GM19043 (cell line): ENCODE measurements at regions not wholly inside any gene's neighbourhood (a gene's known extent, or its start where the extent isn't known, plus 50 kb on each side); places are given as distances from the start of the nearest gene placed in this dataset.

Source experiments
- ATAC-seq: cut with Tn5 transposase; IDR thresholded peaks from one replicate; pipeline ENCODE4 v1.9.1; 2021; ENCODE audit warnings: low read depth; ENCODE audit not compliant: unreplicated experiment

DNA sequence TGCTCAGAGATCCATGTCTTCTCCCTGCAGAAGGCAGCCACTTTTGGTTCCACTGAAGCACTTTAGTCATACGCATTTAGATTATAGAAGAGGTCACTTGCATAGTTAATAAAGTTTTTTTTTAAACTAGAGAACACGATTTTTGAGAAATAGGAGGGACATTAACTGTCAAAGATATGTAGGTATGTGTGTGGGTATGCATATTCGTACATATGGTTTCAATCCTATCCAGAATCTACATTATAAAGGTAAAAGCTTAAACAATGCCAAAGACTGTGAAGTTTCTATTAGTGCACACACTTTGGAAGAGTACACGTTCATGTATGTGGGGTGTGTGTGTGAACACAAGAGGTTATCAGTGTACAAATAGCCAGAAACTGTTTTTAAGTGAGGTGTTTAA is 103.2 kb downstream of the BTBD3 start:
- no peak for ATAC-seq

GRCh38 chr20:12022126-12022525 is 104.4 kb downstream of the BTBD3 start:
- ATAC-seq = no peak

- no peak for ATAC-seq
These were observed 105.6 kb downstream of the BTBD3 start for GRCh38 chr20:12023194-12023795.

GRCh38 chr20:12028771-12029170 is 111.1 kb downstream of the BTBD3 start:
- no peak for ATAC-seq

DNA sequence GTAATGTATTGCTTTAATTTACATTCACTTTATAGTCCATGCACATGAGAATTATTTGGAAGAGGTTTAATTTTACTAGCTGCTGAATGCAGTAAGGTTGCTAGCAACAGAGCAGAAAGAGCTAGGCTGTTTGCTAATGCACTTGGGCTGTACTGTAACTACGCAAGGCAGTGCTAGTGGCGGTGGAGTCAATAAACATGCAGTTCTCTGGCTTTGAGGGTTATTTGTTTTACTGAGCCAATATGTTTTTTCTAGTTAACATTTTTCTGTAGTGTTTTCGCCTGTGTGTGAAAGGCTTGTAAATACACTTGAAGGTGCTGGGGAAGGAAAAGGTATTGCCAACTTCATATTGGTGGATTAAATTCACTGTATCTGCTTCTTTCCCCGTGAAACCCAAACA is 112.8 kb downstream of the BTBD3 start:
- ATAC-seq = no peak

GRCh38 chr20:12036142-12036541 is 118.4 kb downstream of the BTBD3 start:
- ATAC-seq = no peak

GRCh38 chr20:12037521-12037920 is 119.8 kb downstream of the BTBD3 start:
- ATAC-seq = no peak

DNA sequence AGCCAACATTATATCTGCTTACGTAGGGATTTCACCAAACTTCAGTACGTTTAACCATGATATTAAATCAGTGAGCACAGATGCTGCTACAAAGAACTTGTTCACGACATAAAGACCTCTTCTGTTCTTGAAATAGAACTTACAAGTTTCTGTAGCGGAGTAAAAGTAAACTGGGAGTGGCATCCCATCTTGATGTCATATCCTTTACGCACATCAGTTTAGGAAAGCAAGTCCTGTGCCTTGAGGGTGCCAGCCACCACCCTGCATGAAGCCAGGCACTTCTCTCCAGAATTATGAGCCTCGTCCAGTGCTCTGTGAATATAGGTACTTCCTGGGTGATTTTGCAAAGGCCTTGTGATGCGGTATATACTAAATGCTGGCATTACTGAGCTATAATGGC is 122.6 kb downstream of the BTBD3 start:
- ATAC-seq = no peak

- no peak for ATAC-seq
These were observed 127.3 kb downstream of the BTBD3 start for GRCh38 chr20:12044969-12045368.

- ATAC-seq = no peak
These were observed 130.2 kb downstream of the BTBD3 start for GRCh38 chr20:12047838-12048432.

DNA sequence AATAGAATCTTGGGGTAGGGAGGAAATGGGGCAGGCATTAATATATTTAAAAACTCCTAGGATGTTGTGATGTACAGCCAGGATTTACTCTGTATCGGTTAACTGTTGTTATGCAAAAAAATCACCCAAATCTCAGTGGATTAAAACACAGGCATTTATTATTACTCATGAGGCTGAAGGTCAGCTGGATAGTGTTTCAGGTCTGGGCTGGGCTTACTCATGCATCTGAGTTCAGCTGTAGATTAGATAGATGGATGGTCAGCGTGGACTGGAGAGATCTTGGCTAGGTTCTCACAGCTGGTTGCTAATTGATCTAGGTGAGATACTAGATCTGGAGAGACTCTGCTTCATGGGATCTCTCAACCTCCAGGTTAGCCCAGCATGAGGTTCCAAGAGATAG is 131.4 kb downstream of the BTBD3 start:
- no peak for ATAC-seq

DNA sequence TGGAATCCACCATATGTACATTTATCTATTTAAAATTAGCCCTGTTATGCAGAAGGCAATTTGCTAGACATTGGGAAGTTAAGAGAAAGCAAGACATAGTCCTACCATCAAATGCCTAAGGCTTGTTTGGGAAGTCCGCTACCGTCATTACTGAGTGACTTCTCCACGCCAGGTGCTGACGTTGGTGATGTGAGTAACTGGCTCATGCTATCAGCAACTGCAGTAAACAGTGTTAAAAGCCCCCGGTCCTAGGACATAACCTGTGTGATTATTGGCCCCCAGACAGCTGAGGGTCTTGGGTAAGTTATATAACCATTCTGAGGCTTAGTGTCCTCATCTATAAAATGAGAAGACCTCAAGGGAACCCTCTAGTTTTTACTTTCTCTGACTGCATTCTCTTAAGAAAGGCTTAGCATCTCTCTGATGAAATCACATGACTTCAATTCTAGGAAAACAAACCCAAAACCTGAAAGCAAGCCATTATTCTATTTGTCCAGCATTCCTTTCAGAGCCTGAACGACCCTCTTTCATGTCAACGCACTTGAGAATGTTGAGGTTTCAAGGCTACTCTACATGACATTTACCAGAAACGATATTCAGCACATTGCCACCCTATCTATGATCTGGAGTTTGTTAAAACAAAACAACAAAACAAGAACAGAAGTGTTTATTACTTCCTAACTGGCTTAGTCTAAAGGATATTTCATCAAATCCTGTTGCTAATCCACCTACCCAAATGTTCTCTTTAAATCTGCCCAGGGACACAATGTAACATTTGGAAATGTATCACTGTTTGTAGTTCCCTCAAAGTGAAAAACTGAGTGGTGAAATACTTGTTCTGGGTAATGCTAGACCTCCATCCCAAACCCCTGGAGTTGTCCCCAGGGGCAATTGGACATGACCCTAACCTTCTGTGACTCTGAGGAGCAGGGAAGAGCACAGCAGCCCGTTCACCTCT is 133.8 kb downstream of the BTBD3 start:
- ATAC-seq = no peak

GRCh38 chr20:12053353-12053752 is 135.7 kb downstream of the BTBD3 start:
- ATAC-seq = no peak

DNA sequence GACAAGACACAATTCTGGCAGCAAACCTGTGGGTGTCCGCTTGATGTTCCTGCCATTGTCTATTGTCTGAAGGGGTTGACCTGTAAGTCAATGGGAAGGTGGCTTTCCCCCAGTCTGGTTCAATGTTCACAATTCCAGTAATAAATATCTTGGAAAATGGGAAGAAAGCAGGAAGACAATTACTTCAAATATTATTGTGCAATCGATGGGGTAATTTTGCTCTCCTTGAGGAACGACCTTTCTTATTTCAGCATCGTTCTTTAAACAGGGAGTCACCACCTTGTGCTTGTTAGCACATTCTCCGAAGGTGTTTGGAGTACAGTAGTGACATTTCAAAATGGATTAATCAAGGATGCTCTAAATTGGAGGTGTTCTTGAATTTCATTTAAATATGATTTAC is 136.9 kb downstream of the BTBD3 start:
- no peak for ATAC-seq

DNA sequence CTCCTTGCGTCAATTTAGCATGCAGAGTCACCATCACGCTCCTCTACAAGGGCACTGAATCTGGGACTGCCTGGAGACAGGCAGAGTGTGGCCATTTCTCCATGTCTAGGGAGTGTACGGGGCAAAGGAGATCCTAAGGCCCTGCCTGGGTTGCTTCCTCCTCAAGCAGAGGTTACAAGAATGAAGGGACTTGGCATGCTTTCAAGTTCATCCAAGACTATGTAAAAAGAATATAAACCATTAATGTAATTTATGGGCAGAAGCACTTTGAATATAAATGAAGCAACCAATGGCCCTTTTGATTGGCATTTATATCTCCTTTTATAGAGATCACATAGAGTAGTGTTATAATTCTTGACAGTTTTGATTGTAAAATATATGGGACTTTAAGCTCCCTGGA is 137.5 kb downstream of the BTBD3 start:
- no peak for ATAC-seq

GRCh38 chr20:12056839-12057238 is 139.1 kb downstream of the BTBD3 start:
- no peak for ATAC-seq

DNA sequence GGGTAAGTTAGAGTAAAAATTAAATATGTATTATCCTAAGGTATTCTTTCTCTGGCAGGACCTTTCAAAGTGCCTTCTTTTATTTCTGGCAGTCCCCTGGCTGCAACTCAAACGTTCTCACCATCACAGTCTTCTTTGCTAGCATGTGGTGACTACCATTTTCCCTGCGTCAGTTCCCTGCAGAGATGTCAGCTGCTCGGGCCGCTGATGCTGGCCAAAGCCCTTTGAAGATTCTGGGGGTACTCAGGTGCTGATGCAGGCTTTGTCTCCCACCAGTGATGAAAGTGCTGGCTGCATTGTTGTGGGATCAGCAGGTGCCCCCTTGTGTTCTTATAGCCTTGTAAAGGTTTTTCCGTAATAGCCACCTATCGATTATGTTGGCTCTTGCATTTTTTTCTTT is 140.1 kb downstream of the BTBD3 start:
- ATAC-seq = no peak

DNA sequence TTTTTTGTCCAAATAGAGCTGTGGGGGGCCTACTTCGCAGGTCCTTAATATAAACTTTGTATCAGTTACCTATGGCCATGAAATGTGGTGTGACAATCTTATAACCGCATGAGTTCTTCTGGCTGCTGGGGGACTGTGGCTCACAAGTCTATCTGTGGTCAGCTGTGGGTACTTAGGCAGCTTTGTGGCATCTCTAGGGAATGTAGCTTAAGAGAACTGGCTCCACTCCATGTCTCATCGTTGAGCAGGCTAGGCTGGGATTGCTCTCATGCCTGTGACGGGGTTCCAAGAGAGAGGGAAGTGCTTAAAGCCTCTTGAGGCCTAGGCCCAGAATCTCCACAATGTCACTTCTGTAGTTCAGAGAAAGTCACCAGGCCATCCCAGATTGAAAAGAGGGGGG is 140.5 kb downstream of the BTBD3 start:
- no peak for ATAC-seq

DNA sequence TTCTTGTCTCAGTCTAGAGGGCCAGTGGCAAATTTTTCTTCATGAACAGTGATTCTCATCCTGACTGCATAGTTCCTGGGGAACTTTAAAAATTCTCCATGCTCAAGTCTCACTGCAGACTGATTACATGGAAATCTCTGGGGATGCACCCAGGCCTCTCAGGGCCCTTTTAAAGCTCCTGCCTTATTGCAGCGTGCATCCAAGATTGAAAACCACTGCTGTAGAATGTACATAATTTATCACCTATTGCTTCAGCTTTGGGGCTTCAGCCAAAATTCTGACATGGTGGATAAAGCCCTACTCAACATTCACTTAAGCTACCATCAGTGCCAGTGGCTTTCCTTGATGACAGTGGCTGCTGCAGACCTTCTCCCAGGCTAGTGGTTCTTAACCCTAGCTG is 143.8 kb downstream of the BTBD3 start:
- ATAC-seq = no peak

DNA sequence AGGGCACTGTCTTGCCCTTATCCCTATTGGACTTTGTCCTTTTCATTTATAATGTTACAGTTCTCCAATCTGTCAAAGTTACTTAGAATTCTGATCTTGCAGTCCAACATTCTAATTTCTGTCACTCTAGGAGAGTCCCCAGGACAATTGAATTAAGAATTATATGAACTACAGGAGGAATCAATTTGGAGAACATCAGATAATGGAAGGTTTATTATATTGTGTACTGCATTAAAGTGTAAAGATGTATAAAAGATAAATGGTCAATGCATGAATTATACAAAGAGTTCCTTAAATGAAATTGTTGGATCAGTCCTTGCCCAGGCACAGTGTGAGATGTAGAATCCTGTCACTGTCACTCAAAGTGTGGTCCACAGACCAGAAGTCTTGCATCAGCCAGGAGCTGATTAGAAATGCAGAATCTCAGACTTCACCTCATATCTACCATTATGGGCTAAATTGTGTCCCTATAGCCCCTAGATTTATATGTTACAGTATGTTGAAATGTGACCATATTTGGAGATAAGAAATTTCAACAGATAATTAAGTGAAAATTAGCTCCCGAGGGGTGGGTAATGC is 145.5 kb downstream of the BTBD3 start:
- no peak for ATAC-seq

DNA sequence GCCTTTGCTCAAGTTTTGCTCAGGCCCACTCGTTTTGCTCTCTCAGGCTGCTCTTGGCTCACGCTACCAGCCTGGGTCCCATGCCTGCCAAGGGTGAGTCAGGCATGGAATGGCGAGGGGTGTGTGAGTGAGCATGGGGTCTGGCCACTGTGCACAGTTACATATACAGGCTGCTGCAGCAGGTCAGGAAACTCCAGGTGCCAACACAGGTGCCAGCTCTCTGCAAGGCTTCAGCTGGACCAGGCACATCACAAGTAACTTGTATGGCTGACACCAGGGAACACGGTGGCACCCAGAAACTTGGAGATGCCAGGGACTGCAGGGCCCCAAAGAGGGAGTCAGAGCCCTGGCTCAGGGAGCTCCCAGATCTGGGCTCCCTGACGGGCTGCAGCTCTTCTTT is 146.8 kb downstream of the BTBD3 start:
- ATAC-seq = no peak
